H1 (cell line): ENCODE measurements at regions not wholly inside any gene's neighbourhood (a gene's known extent, or its start where the extent isn't known, plus 50 kb on each side); places are given as distances from the start of the nearest gene placed in this dataset.

Source experiments
- CTCF ChIA-PET: fragments of 300-600 bp; sonication (Branson Sonifier 250); formaldehyde crosslinking; loops from one replicate; lab custom pipeline; 2021; ENCODE audit not compliant: partially characterized antibody; lab: Charles Lee
- POLR2A ChIA-PET: fragments of 300-600 bp; sonication (Branson Sonifier 250); formaldehyde crosslinking; loops from one replicate; lab custom pipeline; 2021; ENCODE audit warnings: inconsistent platforms; ENCODE audit not compliant: partially characterized antibody; lab: Charles Lee
- DNase-seq, 2 experiments: peaks; one replicate each; pipeline versions ENCODE4 v3.0.0 to v3.0.0-alpha.2; 2010 to 2022; ENCODE audit warnings: low spot score in 2 of 2, low read depth in 1 of 2, mixed read lengths in 1 of 2
- FAIRE-seq: peaks from 2 replicates; lab custom pipeline; 2011; peaks lifted over from hg19 to GRCh38; lab: Jason Lieb, UNC
- H2AFZ ChIP-seq: 2 replicates; pipeline ENCODE4 v1.8.1; 2012; ENCODE audit warnings: low read length, inconsistent platforms
- H2AK5ac ChIP-seq: 2 replicates; pipeline ENCODE4 v1.6.1; 2013; ENCODE audit warnings: low read depth, low read length
- H2BK120ac ChIP-seq: replicated peaks from 2 replicates; pipeline ENCODE3; 2013; ENCODE audit warnings: low read depth, low read length, inconsistent platforms
- H2BK12ac ChIP-seq: 2 replicates; pipeline ENCODE4 v1.6.1; 2013; ENCODE audit warnings: low read depth, low read length
- H2BK15ac ChIP-seq: 2 replicates; pipeline ENCODE4 v1.6.1; 2013; ENCODE audit warnings: low read length
- H2BK20ac ChIP-seq: 2 replicates; pipeline ENCODE4 v1.6.1; 2013; ENCODE audit warnings: low read length
- H2BK5ac ChIP-seq: 2 replicates; pipeline ENCODE4 v1.6.1; 2013; ENCODE audit warnings: low read depth, low read length
- H3K14ac ChIP-seq: 2 replicates; pipeline ENCODE4 v1.6.1; 2013; ENCODE audit warnings: inconsistent platforms; ENCODE audit not compliant: insufficient read length
- H3K18ac ChIP-seq: 2 replicates; pipeline ENCODE4 v1.6.1; 2013; ENCODE audit warnings: low read length; ENCODE audit errors: extremely low read depth
- H3K23ac ChIP-seq: 2 replicates; pipeline ENCODE4 v1.6.1; 2013; ENCODE audit warnings: inconsistent platforms; ENCODE audit not compliant: insufficient read length
- H3K23me2 ChIP-seq: 2 replicates; pipeline ENCODE4 v1.6.1; 2013; ENCODE audit warnings: low read depth, low read length
- H3K27ac ChIP-seq: 2 replicates; pipeline ENCODE4 v1.6.1; 2011; ENCODE audit warnings: low read depth, low read length, inconsistent platforms
- H3K27me3 ChIP-seq, 4 experiments: replicated peaks in 1 of 4; 1 replicate in 1 of 4; 2 replicates in 3 of 4; pipeline versions ENCODE4 v1.6.1 to v1.8.1; 2011 to 2013; ENCODE audit warnings: low read length in 3 of 4, mild to moderate bottlenecking in 3 of 4, inconsistent platforms in 2 of 4, mixed read lengths in 2 of 4, moderate library complexity in 1 of 4; ENCODE audit not compliant: control insufficient read depth in 3 of 4, insufficient read depth in 3 of 4; ENCODE audit errors: extremely low read depth in 1 of 4
- H3K36me3 ChIP-seq, 4 experiments: 2 replicates each; pipeline versions ENCODE4 v1.6.1 to v1.8.1; 2011 to 2013; ENCODE audit warnings: mild to moderate bottlenecking in 4 of 4, low read length in 3 of 4, moderate library complexity in 2 of 4, control low read depth in 1 of 4, inconsistent platforms in 1 of 4; ENCODE audit not compliant: insufficient read depth in 4 of 4, control insufficient read depth in 2 of 4
- H3K4ac ChIP-seq: replicated peaks from 2 replicates; pipeline ENCODE3; 2013; ENCODE audit warnings: low read length, low read depth, mixed read lengths, inconsistent platforms; ENCODE audit not compliant: insufficient read length
- H3K4me1 ChIP-seq, 4 experiments: replicated peaks in 1 of 4; 1 replicate in 1 of 4; 2 replicates in 3 of 4; pipeline versions ENCODE4 v1.6.1 to v1.8.1; 2011 to 2013; ENCODE audit warnings: low read length in 3 of 4, inconsistent platforms in 2 of 4, mixed read lengths in 1 of 4; ENCODE audit not compliant: insufficient read depth in 4 of 4, control insufficient read depth in 3 of 4
- H3K4me2 ChIP-seq, 2 experiments: 2 replicates each; pipeline versions ENCODE4 v1.6.1 to v1.8.1; 2011 to 2013; ENCODE audit warnings: low read depth in 2 of 2, low read length in 2 of 2, control low read depth in 1 of 2, inconsistent platforms in 1 of 2, mild to moderate bottlenecking in 1 of 2; ENCODE audit not compliant: insufficient read depth in 1 of 2
- H3K4me3 ChIP-seq, 4 experiments: fragments of 200-600, 300-600 bp in 1 of 4; sonication (generic), shearing (Covaris generic), sonication (Bioruptor Twin) in 1 of 4; 2 replicates each; pipeline versions ENCODE4 v1.5.1 to v1.8.1; 2011 to 2016; ENCODE audit warnings: low read length in 4 of 4, low read depth in 3 of 4, control low read depth in 2 of 4, inconsistent platforms in 2 of 4, mild to moderate bottlenecking in 2 of 4, mixed read lengths in 1 of 4, moderate library complexity in 1 of 4; ENCODE audit not compliant: insufficient read depth in 2 of 4; ENCODE audit errors: extremely low read depth in 1 of 4
- H3K56ac ChIP-seq: replicated peaks from 2 replicates; pipeline ENCODE3; 2013; ENCODE audit warnings: low read depth, mild to moderate bottlenecking, mixed read lengths, low read length, inconsistent platforms; ENCODE audit not compliant: insufficient read length
- H3K79me1 ChIP-seq: 2 replicates; pipeline ENCODE4 v1.6.1; 2013; ENCODE audit warnings: low read depth, low read length, control low read depth
- H3K79me2 ChIP-seq, 2 experiments: 2 replicates each; pipeline versions ENCODE4 v1.6.1 to v1.8.1; 2012 to 2013; ENCODE audit warnings: low read length in 2 of 2, mild to moderate bottlenecking in 2 of 2, inconsistent platforms in 1 of 2; ENCODE audit not compliant: insufficient read depth in 2 of 2, control insufficient read depth in 1 of 2
- H3K9ac ChIP-seq, 4 experiments: replicated peaks in 1 of 4; 1 replicate in 1 of 4; 2 replicates in 3 of 4; pipeline versions ENCODE4 v1.6.1 to v1.8.1; 2011 to 2013; ENCODE audit warnings: low read depth in 3 of 4, low read length in 3 of 4, control low read depth in 2 of 4, mild to moderate bottlenecking in 2 of 4, moderate library complexity in 2 of 4, inconsistent platforms in 1 of 4; ENCODE audit errors: extremely low read depth in 1 of 4
- H3K9me3 ChIP-seq, 2 experiments: 2 replicates each; pipeline versions ENCODE4 v1.6.1 to v1.8.1; 2012 to 2013; ENCODE audit warnings: mild to moderate bottlenecking in 2 of 2, moderate library complexity in 2 of 2, control low read depth in 1 of 2, inconsistent platforms in 1 of 2, low read depth in 1 of 2, low read length in 1 of 2, mixed read lengths in 1 of 2; ENCODE audit not compliant: insufficient read depth in 2 of 2
- H4K20me1 ChIP-seq, 2 experiments: replicated peaks in 1 of 2; 2 replicates each; pipeline versions ENCODE3 to v1.8.1; 2011 to 2013; ENCODE audit warnings: inconsistent platforms in 2 of 2, low read length in 2 of 2, mild to moderate bottlenecking in 1 of 2; ENCODE audit not compliant: insufficient read depth in 2 of 2, control insufficient read depth in 1 of 2
- H4K5ac ChIP-seq: 2 replicates; pipeline ENCODE4 v1.6.1; 2013; ENCODE audit warnings: low read length, low read depth, mixed read lengths, inconsistent platforms; ENCODE audit not compliant: insufficient read length
- H4K8ac ChIP-seq: 2 replicates; pipeline ENCODE4 v1.8.0; 2013; ENCODE audit warnings: mild to moderate bottlenecking, moderate library complexity, low read length, inconsistent platforms; ENCODE audit not compliant: insufficient read depth; ENCODE audit errors: extremely low read depth
- H4K91ac ChIP-seq: replicated peaks from 2 replicates; pipeline ENCODE3; 2013; ENCODE audit warnings: low read length, mixed read lengths, inconsistent platforms; ENCODE audit not compliant: insufficient read length
- BACH1 ChIP-seq: IDR thresholded peaks from 2 replicates; pipeline ENCODE4 v1.6.1; 2012; ENCODE audit warnings: low read length, improper control_type of control experiment
- CHD1 ChIP-seq: IDR thresholded peaks from 2 replicates; pipeline ENCODE4 v1.6.1; 2012; ENCODE audit warnings: low read depth, low read length, improper control_type of control experiment
- EGR1 ChIP-seq: IDR thresholded peaks from 2 replicates; pipeline ENCODE4 v1.6.1; 2011; ENCODE audit warnings: low read depth, low read length, borderline replicate concordance
- EP300 ChIP-seq, 2 experiments: IDR thresholded peaks; 1 replicate in 1 of 2; 2 replicates in 1 of 2; pipeline ENCODE4 v1.6.1; 2011 to 2012; ENCODE audit warnings: low read depth in 2 of 2, low read length in 2 of 2, mild to moderate bottlenecking in 2 of 2, borderline replicate concordance in 1 of 2, inconsistent platforms in 1 of 2, moderate library complexity in 1 of 2
- EZH2 ChIP-seq: fragments of 200-600 bp; sonication (generic); IDR thresholded peaks from 2 replicates; pipeline ENCODE4 v1.7.1; 2012; ENCODE audit warnings: low read depth, mild to moderate bottlenecking, moderate library complexity, low read length, inconsistent platforms; ENCODE audit not compliant: severe bottlenecking
- FOSL1 ChIP-seq: IDR thresholded peaks from 2 replicates; pipeline ENCODE4 v1.6.1; 2011; ENCODE audit warnings: mild to moderate bottlenecking, low read depth, low read length, moderate library complexity; ENCODE audit not compliant: insufficient read depth
- GTF2F1 ChIP-seq: IDR thresholded peaks from 2 replicates; pipeline ENCODE4 v1.6.1; 2012; ENCODE audit warnings: low read depth, low read length, improper control_type of control experiment, borderline replicate concordance
- JUN ChIP-seq: IDR thresholded peaks from 2 replicates; pipeline ENCODE4 v1.6.1; 2011; ENCODE audit warnings: low read depth, mild to moderate bottlenecking, improper control_type of control experiment, low read length
- MAFK ChIP-seq: IDR thresholded peaks from 2 replicates; pipeline ENCODE4 v1.6.1; 2012; ENCODE audit warnings: low read depth, mild to moderate bottlenecking, improper control_type of control experiment, low read length
- MAX ChIP-seq: IDR thresholded peaks from 2 replicates; pipeline ENCODE4 v1.6.1; 2012; ENCODE audit warnings: inconsistent platforms
- RAD21 ChIP-seq, 2 experiments: IDR thresholded peaks in 1 of 2; conservative IDR thresholded peaks in 1 of 2; 2 replicates each; pipeline ENCODE4 v1.6.1; 2011; ENCODE audit warnings: low read depth in 2 of 2, low read length in 2 of 2, improper control_type of control experiment in 1 of 2, inconsistent platforms in 1 of 2, mild to moderate bottlenecking in 1 of 2, moderate library complexity in 1 of 2
- RBBP5 ChIP-seq: IDR thresholded peaks from 2 replicates; pipeline ENCODE4 v1.7.1; 2012; ENCODE audit warnings: low read depth, mild to moderate bottlenecking, inconsistent platforms, low read length, moderate library complexity, borderline replicate concordance
- RFX5 ChIP-seq: IDR thresholded peaks from 2 replicates; pipeline ENCODE4 v1.6.1; 2011; ENCODE audit warnings: low read depth, low read length, improper control_type of control experiment, borderline replicate concordance
- SP4 ChIP-seq: IDR thresholded peaks from 2 replicates; pipeline ENCODE4 v1.6.1; 2012; ENCODE audit warnings: low read length, inconsistent platforms
- WGBS, 2 experiments: shearing (Covaris generic) in 1 of 2; methylation state at CpG; one replicate each; pipeline versions ENCODE4 v1.1.6 to v1.1.7; 2013 to 2015; ENCODE audit warnings: low lambda C conversion rate in 2 of 2, mixed read lengths in 2 of 2, inconsistent platforms in 1 of 2, low coverage in 1 of 2, missing lambda C conversion rate in 1 of 2; ENCODE audit not compliant: insufficient replicate concordance in 2 of 2, insufficient coverage in 1 of 2, insufficient read length in 1 of 2; ENCODE audit errors: extremely low coverage in 1 of 2, missing lambda C conversion rate in 1 of 2; 5-methylcytosine and 5-hydroxymethylcytosine counted together

DNA sequence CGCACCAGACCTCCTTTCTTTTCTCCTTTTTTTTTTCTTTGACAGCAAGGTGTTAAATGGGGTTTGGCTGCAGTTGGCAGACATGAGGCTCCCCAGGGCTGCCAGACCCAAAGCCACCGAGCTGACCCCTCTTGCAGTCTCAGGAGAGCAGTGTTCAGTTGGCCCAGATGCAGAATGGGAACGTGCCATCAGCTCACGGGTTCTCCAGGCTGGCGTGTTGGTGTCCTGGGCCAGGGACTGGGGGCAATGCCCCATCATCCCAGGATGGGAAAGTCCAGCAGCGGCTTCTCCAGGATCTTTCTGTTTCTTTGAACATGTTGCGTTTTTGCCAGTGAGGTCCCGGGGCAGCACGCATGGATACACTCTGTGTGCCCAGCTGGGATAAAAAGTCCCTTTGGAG is 114.6 kb upstream of the KCTD7 start:
- no peak overlapping the region for H2BK20ac ChIP-seq
- CTCF ChIA-PET, result interaction anchor here (1.4 kb wide), 1 partner anchor 85 kb away, joined by 3 read pairs; no protein-coding TSS in a partner anchor
- 75% methylated on average over 9 of the region's 9 CpGs; no CpG with 5 or more reads in 1 of the 2 experiments for WGBS, 2 experiments
- H3K23ac ChIP-seq, result no peak overlapping the region
- H3K27ac ChIP-seq, result no peak overlapping the region
- H3K9ac ChIP-seq, result no peak overlapping the region
- H4K5ac ChIP-seq, result no peak overlapping the region
- no peaks in the 10 kb centered on the region for H3K4me1 ChIP-seq
- no peak overlapping the region for H3K56ac ChIP-seq
- FAIRE-seq (no peak), DNase-seq (no peak)
- H3K4me3 ChIP-seq, result no peak overlapping the region
- no peak overlapping the region for H3K4me2 ChIP-seq
- no peak overlapping the region for H3K4ac ChIP-seq
- H3K9me3 ChIP-seq, result no peaks in the 10 kb centered on the region
- no peaks in the 10 kb centered on the region for H4K20me1 ChIP-seq
- no peak overlapping the region for H2BK15ac ChIP-seq
- H3K79me2 ChIP-seq, result no peaks in the 10 kb centered on the region
- H3K23me2 ChIP-seq, result no peaks in the 10 kb centered on the region
- H2AFZ ChIP-seq, result no peak overlapping the region
- H2BK120ac ChIP-seq, result no peak overlapping the region
- H3K36me3 ChIP-seq, result no peaks in the 10 kb centered on the region
- no peaks in the 10 kb centered on the region for H3K79me1 ChIP-seq
- no peak overlapping the region for H2BK12ac ChIP-seq
- 0 out of 2 replicates have a peak overlapping the region, but pooled peaks have one; percentile 25 for H4K8ac ChIP-seq
- H4K91ac ChIP-seq, result no peak overlapping the region
- no peak overlapping the region for H2BK5ac ChIP-seq
- no peak overlapping the region for H3K18ac ChIP-seq
- H2AK5ac ChIP-seq, result no peak overlapping the region
- POLR2A ChIA-PET, result no interaction called here
- H3K27me3 ChIP-seq, result no peaks in the 10 kb centered on the region
- no peak overlapping the region for H3K14ac ChIP-seq
- TF ChIP-seq EP300 (IDR thresholded peaks at IDR 0.05; ENCODE audit: borderline replicate concordance in 1 of 2, low read depth in 2 of 2, low read length in 2 of 2) (no peak), CHD1 (no peak), MAX (no peak), MAFK (no peak), FOSL1 (no peak), EZH2 (no peak), JUN (no peak), RAD21 (IDR thresholded peaks at IDR 0.05 in 1 of 2, conservative IDR thresholded peaks at IDR 0.05 in 1 of 2; ENCODE audit: low read depth in 2 of 2, low read length in 2 of 2) (no peak), GTF2F1 (no peak), EGR1 (no peak), BACH1 (no peak), RBBP5 (no peak), RFX5 (no peak), SP4 (no peak)
